Heart left ventricle (tissue), 16 donors: ENCODE measurements at regions not wholly inside any gene's neighbourhood (a gene's known extent, or its start where the extent isn't known, plus 50 kb on each side); places are given as distances from the start of the nearest gene placed in this dataset.

ENCODE experiments used
- ATAC-seq, 4 donors: fragments of 200-7000 bp; cut with Tn5 transposase; one replicate each; pipeline ENCODE4 v1.9.1; 2020 to 2022; ENCODE audit warnings: moderate library complexity in 4 of 4, mild to moderate bottlenecking in 3 of 4, moderate number of reproducible peaks in 1 of 4
- DNase-seq, 5 donors: peaks; one replicate each; pipeline ENCODE4 v3.0.0-alpha.2; 2020
- H3K27ac ChIP-seq, 12 donors: fragments of 200-600 bp; sonication (generic) in 4 of 12; one replicate each; pipeline versions ENCODE4 v1.5.0 to v1.8.0; 2016 to 2022; ENCODE audit warnings: mild to moderate bottlenecking in 2 of 12
- H3K27me3 ChIP-seq, 9 donors: fragments of 200-600 bp; sonication (generic) in 2 of 9; one replicate each; pipeline versions ENCODE4 v1.5.1 to v1.8.0; 2016 to 2022; ENCODE audit warnings: mild to moderate bottlenecking in 3 of 9
- H3K36me3 ChIP-seq, 9 donors: fragments of 200-600 bp; sonication (generic) in 2 of 9; one replicate each; pipeline versions ENCODE4 v1.5.0 to v1.8.0; 2018 to 2022; ENCODE audit warnings: mild to moderate bottlenecking in 2 of 9
- H3K4me1 ChIP-seq, 12 donors: fragments of 200-600 bp; sonication (generic) in 4 of 12; one replicate each; pipeline versions ENCODE4 v1.5.0 to v1.8.0; 2016 to 2022; ENCODE audit warnings: mild to moderate bottlenecking in 3 of 12
- H3K4me3 ChIP-seq, 12 donors: fragments of 200-600 bp; sonication (generic) in 4 of 12; one replicate each; pipeline versions ENCODE4 v1.5.0 to v1.8.0; 2017 to 2022; ENCODE audit warnings: mild to moderate bottlenecking in 9 of 12, moderate library complexity in 4 of 12
- H3K9me3 ChIP-seq, 12 donors: fragments of 200-600 bp; sonication (generic) in 4 of 12; one replicate each; pipeline versions ENCODE4 v1.5.0 to v1.8.0; 2016 to 2022; ENCODE audit warnings: mild to moderate bottlenecking in 1 of 12
- POLR2A ChIP-seq, 2 donors: fragments of 450-650 bp; IDR thresholded peaks; one replicate each; pipeline ENCODE4 v1.6.1; 2017; ENCODE audit warnings: antibody characterized with exemption in 2 of 2, mild to moderate bottlenecking in 2 of 2, moderate library complexity in 2 of 2
- WGBS, 4 donors: extraction: QIAGEN DNeasy Blood & Tissue Kit in 2 of 4; methylation state at CpG; one replicate each; pipeline versions ENCODE4 v1.1.5 to v1.1.7; 2013 to 2018; 5-methylcytosine and 5-hydroxymethylcytosine counted together
- intact Hi-C, 10 donors: fragments of 100-400 bp; cut with DNase I; formaldehyde crosslinking; loops; one replicate each; pipeline versions ENCODE4 v1.11.1 to v1.14.2; 2022
- TF ChIP-seq, protein P1 (sequence below), 12 donors: fragments of 200-600 bp; sonication (generic) in 4 of 12; IDR thresholded peaks; one replicate each; pipeline versions ENCODE4 v1.5.0 to v1.8.0; 2018 to 2022; ENCODE audit warnings: antibody characterized with exemption in 12 of 12, mild to moderate bottlenecking in 5 of 12
- donor health status: ischemic (EF 13 %, LVEDD 7.1; RV severe dilation, severe dysfunction).
- donor health status: healthy with polysubstance abuse.
- donor health status: DM: no; HTN: yes; CAD: no.
- donor health status: DM: no; HTN: no; CAD: no.
- donor health status: ischemic (EF 25% LVEDD 6.9; RV normal size, moderate dysfunction).
- donor health status: ischemic (EF 25% LVEDD 5.7; RV mildly dilated, moderate dysfunction).
- donor health status: healthy.
- donor health status: DM: yes; HTN: yes; CAD: no.
- donor health status: ischemic (EF 35%, LVEDD 5.7; RV mildly dilated, moderate dysfunction).
- donor health status: nonischemic (EF 11% LVEDD 7.7; RV severe dilation, severe dysfunction).
- donor health status: DM: yes; HTN: yes; CAD: no.
- donor health status: PGD.
- donor health status: ischemic (EF 29% LVEDD 5.4; RV normal size, mild dysfunction).
- donor health status: nonischemic (EF 23%, LVEDD 6.1; RV moderate dilation, normal function).

GRCh38 chr1:55846051-55846450 is 630.9 kb upstream of the USP24 start:
- Histone ChIP-seq H3K36me3 (no peaks in the 10 kb centered on the region), H3K9me3 (no peaks in the 10 kb centered on the region), H3K4me3 (no peak overlapping the region), H3K4me1 (no peaks in the 10 kb centered on the region), H3K27ac (no peak overlapping the region), H3K27me3 (no peaks in the 10 kb centered on the region)
- TF ChIP-seq, protein P1, sequence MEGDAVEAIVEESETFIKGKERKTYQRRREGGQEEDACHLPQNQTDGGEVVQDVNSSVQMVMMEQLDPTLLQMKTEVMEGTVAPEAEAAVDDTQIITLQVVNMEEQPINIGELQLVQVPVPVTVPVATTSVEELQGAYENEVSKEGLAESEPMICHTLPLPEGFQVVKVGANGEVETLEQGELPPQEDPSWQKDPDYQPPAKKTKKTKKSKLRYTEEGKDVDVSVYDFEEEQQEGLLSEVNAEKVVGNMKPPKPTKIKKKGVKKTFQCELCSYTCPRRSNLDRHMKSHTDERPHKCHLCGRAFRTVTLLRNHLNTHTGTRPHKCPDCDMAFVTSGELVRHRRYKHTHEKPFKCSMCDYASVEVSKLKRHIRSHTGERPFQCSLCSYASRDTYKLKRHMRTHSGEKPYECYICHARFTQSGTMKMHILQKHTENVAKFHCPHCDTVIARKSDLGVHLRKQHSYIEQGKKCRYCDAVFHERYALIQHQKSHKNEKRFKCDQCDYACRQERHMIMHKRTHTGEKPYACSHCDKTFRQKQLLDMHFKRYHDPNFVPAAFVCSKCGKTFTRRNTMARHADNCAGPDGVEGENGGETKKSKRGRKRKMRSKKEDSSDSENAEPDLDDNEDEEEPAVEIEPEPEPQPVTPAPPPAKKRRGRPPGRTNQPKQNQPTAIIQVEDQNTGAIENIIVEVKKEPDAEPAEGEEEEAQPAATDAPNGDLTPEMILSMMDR (IDR thresholded peaks at IDR 0.05): no peak
- no peak for TF ChIP-seq POLR2A (IDR thresholded peaks at IDR 0.05)
- intact Hi-C loops: no loop called here
- no peak for ATAC-seq
- DNase-seq: no peak
- 86 to 90% (median 89%) methylated on average over 2 of the region's 2 CpGs for WGBS, 4 donors

DNA sequence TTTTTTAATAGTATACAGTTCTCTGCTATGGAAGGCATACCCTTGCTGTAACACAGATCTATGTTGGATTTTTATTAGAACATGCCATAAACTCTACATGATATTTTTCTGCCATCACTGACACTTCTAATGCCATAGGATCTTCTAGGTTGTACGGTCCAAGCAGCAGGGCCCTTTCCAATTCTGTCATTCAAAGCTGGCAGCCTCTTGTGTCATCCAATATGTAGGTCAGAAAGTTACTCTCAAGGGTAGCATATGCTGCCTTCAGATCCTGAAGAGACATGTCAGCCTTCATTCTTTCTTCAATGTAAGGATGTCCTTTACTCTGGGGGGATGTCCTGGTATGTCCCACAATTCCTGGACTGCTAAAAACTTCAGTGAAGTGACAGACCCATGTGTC is 629.2 kb upstream of the USP24 start:
- no peaks in the 10 kb centered on the region for H3K4me1 ChIP-seq
- no peaks in the 10 kb centered on the region for H3K27me3 ChIP-seq
- ATAC-seq: no peak
- H3K9me3 ChIP-seq: no peaks in the 10 kb centered on the region
- WGBS, 4 donors: 88 to 94% (median 92%) methylated on average over 1 of the region's 1 CpG
- H3K36me3 ChIP-seq: no peaks in the 10 kb centered on the region
- H3K27ac ChIP-seq: no peak overlapping the region
- intact Hi-C loops: no loop called here
- TF ChIP-seq, protein P1 (IDR thresholded peaks at IDR 0.05): no peak
- TF ChIP-seq POLR2A (IDR thresholded peaks at IDR 0.05): no peak
- no peak overlapping the region for H3K4me3 ChIP-seq
- no peak for DNase-seq

- Histone ChIP-seq H3K27me3 (no peaks in the 10 kb centered on the region), H3K4me1 (no peaks in the 10 kb centered on the region), H3K36me3 (no peaks in the 10 kb centered on the region), H3K27ac (no peak overlapping the region), H3K9me3 (no peaks in the 10 kb centered on the region), H3K4me3 (no peak overlapping the region)
- DNase-seq: no peak
- WGBS, 4 donors: 82 to 83% (median 82%) methylated on average over 5 of the region's 5 CpGs
- no peak for ATAC-seq
- TF ChIP-seq, protein P1 (IDR thresholded peaks at IDR 0.05): no peak
- no peak for TF ChIP-seq POLR2A (IDR thresholded peaks at IDR 0.05)
- intact Hi-C loops: no loop called here
Observed at GRCh38 chr1:55839626-55840025, 624.5 kb upstream of the USP24 start.

DNA sequence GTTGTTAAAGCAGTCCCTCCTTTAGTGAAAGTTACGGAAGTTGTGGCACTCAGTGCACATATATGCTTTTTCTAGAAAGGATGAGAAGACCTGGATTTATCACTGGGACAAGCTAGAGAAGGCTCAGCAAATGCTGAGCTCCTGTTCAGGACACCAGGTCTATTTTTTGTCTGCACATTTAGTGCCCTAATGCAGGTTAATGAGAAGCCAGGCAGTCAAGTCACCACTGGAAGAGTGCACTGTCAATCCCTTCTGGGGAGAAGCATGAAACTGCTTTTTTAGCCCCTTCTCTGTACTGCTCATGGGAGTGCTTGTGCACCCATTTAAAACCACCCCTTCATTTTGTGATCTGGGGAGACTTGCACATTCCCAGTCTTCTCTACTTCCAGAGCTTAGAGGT is 624.1 kb upstream of the USP24 start:
- Histone ChIP-seq H3K27ac (no peak overlapping the region), H3K4me3 (no peak overlapping the region), H3K4me1 (no peaks in the 10 kb centered on the region), H3K27me3 (no peaks in the 10 kb centered on the region), H3K9me3 (no peaks in the 10 kb centered on the region), H3K36me3 (no peaks in the 10 kb centered on the region)
- no peak for DNase-seq
- intact Hi-C loops: no loop called here
- no peak for ATAC-seq
- no peak for TF ChIP-seq POLR2A (IDR thresholded peaks at IDR 0.05)
- TF ChIP-seq, protein P1 (IDR thresholded peaks at IDR 0.05): no peak
- WGBS, 4 donors: 93 to 100% (median 98%) methylated on average over 1 of the region's 1 CpG
